Keratinocyte (primary cell): ENCODE measurements at regions not wholly inside any gene's neighbourhood (a gene's known extent, or its start where the extent isn't known, plus 50 kb on each side); places are given as distances from the start of the nearest gene placed in this dataset.

Source experiments
- DNase-seq: peaks from one replicate; pipeline ENCODE4 v3.0.0-alpha.2; 2011; ENCODE audit warnings: low read depth, missing footprints, low spot score
- FAIRE-seq: peaks from 2 replicates; lab custom pipeline; 2011; peaks lifted over from hg19 to GRCh38; lab: Jason Lieb, UNC
- H2AFZ ChIP-seq: 2 replicates; pipeline ENCODE4 v1.6.0; 2012; ENCODE audit warnings: low read length, control low read depth, inconsistent platforms; ENCODE audit not compliant: control insufficient read depth
- H3K27ac ChIP-seq: 2 replicates; pipeline ENCODE4 v1.5.1; 2011; ENCODE audit warnings: low read length; ENCODE audit not compliant: control insufficient read depth, insufficient read depth
- H3K27me3 ChIP-seq: 3 replicates; pipeline ENCODE4 v1.6.0; 2011; ENCODE audit warnings: low read length; ENCODE audit not compliant: control insufficient read depth, insufficient read depth; ENCODE audit errors: extremely low read depth
- H3K36me3 ChIP-seq, 2 experiments: 2 replicates in 1 of 2; 3 replicates in 1 of 2; pipeline ENCODE4 v1.5.1; 2011; ENCODE audit warnings: low read length in 2 of 2, mild to moderate bottlenecking in 1 of 2; ENCODE audit not compliant: control insufficient read depth in 2 of 2, insufficient read depth in 2 of 2; ENCODE audit errors: extremely low read depth in 1 of 2
- H3K4me1 ChIP-seq: 3 replicates; pipeline ENCODE4 v1.5.1; 2011; ENCODE audit warnings: low read length; ENCODE audit not compliant: control insufficient read depth, insufficient read depth; ENCODE audit errors: extremely low read depth
- H3K4me2 ChIP-seq: 3 replicates; pipeline ENCODE4 v1.6.0; 2011; ENCODE audit warnings: low read depth, low read length; ENCODE audit not compliant: control insufficient read depth, insufficient read depth; ENCODE audit errors: extremely low read depth
- H3K4me3 ChIP-seq, 3 experiments: fragments of 200-600 bp in 1 of 3; sonication (generic) in 1 of 3; 2 replicates in 2 of 3; 3 replicates in 1 of 3; pipeline ENCODE4 v1.5.1; 2011 to 2016; ENCODE audit warnings: low read length in 3 of 3, mild to moderate bottlenecking in 3 of 3, control low read depth in 2 of 3, inconsistent platforms in 1 of 3, low read depth in 1 of 3, mixed read lengths in 1 of 3, mixed run types in 1 of 3, moderate library complexity in 1 of 3; ENCODE audit not compliant: control insufficient read depth in 2 of 3, insufficient read depth in 2 of 3; ENCODE audit errors: extremely low read depth in 1 of 3
- H3K79me2 ChIP-seq: 2 replicates; pipeline ENCODE4 v1.6.0; 2012; ENCODE audit warnings: low read length; ENCODE audit not compliant: control insufficient read depth, insufficient read depth
- H3K9ac ChIP-seq: 3 replicates; pipeline ENCODE4 v1.6.0; 2011; ENCODE audit warnings: low read length; ENCODE audit not compliant: control insufficient read depth, insufficient read depth; ENCODE audit errors: extremely low read depth
- H3K9me1 ChIP-seq: 3 replicates; pipeline ENCODE4 v1.6.0; 2011; ENCODE audit warnings: low read length; ENCODE audit not compliant: control insufficient read depth, insufficient read depth; ENCODE audit errors: extremely low read depth
- H3K9me3 ChIP-seq: 2 replicates; pipeline ENCODE4 v1.5.1; 2012; ENCODE audit warnings: low read depth, low read length; ENCODE audit not compliant: control insufficient read depth
- H4K20me1 ChIP-seq: 3 replicates; pipeline ENCODE4 v1.6.0; 2011; ENCODE audit warnings: low read length; ENCODE audit not compliant: control insufficient read depth, insufficient read depth; ENCODE audit errors: extremely low read depth
- EZH2 ChIP-seq: IDR thresholded peaks from one replicate; pipeline ENCODE4 v1.6.1; 2012; ENCODE audit warnings: inconsistent platforms, mild to moderate bottlenecking, low read length, moderate library complexity
- dilution Hi-C: fragments of 300-500 bp; cut with MboI; formaldehyde crosslinking; loops from one replicate; pipeline ENCODE4 v1.7.0; 2020; ENCODE audit warnings: low sequenced_read_pairs; ENCODE audit not compliant: extremely low pct_ligation_motif_present
- TF ChIP-seq, protein P1 (sequence below), 3 experiments: IDR thresholded peaks in 1 of 3; conservative IDR thresholded peaks in 1 of 3; optimal IDR thresholded peaks in 1 of 3; 2 replicates in 2 of 3; 3 replicates in 1 of 3; pipeline versions ENCODE3 to v1.5.1; 2011; ENCODE audit warnings: low read length in 3 of 3, mild to moderate bottlenecking in 3 of 3, moderate library complexity in 2 of 3, control low read depth in 1 of 3, inconsistent platforms in 1 of 3; ENCODE audit not compliant: insufficient read depth in 2 of 3; ENCODE audit errors: extremely low read depth in 1 of 3

DNA sequence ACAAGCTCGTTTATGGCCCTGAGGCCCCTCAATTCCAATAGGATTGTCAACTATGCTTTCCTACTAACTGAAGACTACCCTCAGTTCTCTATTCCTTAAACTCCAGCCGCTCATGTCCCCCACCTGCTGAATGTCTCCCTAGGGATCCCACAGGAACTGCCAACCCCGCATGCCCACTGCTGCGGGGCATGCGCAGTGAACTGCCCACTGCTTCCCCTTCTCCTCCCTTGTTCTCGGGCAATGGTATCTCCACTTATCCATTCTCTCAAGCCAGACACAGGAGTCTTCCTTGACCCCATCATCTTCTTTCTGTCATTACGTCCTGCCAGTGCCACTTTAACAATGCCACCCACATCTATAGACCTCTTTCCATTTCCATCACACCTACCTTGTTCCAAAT is 90.0 kb downstream of the FGF18 start:
- H3K4me3 ChIP-seq = no peak overlapping the region
- no peaks in the 10 kb centered on the region for H3K4me1 ChIP-seq
- FAIRE-seq (no peak), DNase-seq (no peak)
- no peak overlapping the region for H3K4me2 ChIP-seq
- TF ChIP-seq EZH2 = no peak
- TF ChIP-seq, protein P1, sequence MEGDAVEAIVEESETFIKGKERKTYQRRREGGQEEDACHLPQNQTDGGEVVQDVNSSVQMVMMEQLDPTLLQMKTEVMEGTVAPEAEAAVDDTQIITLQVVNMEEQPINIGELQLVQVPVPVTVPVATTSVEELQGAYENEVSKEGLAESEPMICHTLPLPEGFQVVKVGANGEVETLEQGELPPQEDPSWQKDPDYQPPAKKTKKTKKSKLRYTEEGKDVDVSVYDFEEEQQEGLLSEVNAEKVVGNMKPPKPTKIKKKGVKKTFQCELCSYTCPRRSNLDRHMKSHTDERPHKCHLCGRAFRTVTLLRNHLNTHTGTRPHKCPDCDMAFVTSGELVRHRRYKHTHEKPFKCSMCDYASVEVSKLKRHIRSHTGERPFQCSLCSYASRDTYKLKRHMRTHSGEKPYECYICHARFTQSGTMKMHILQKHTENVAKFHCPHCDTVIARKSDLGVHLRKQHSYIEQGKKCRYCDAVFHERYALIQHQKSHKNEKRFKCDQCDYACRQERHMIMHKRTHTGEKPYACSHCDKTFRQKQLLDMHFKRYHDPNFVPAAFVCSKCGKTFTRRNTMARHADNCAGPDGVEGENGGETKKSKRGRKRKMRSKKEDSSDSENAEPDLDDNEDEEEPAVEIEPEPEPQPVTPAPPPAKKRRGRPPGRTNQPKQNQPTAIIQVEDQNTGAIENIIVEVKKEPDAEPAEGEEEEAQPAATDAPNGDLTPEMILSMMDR (optimal IDR thresholded peaks at IDR 0.05 in 1 of 3, IDR thresholded peaks at IDR 0.05 in 1 of 3, conservative IDR thresholded peaks at IDR 0.05 in 1 of 3; ENCODE audit: extremely low read depth in 1 of 3, insufficient read depth in 2 of 3, low read length in 3 of 3) = no peak
- H3K9me3 ChIP-seq = no peaks in the 10 kb centered on the region
- H2AFZ ChIP-seq = no peak overlapping the region
- dilution Hi-C loops = no loop called here
- H4K20me1 ChIP-seq = no peaks in the 10 kb centered on the region
- no peak overlapping the region for H3K27ac ChIP-seq
- H3K27me3 ChIP-seq = peaks cover 3% of the 10 kb centered on the region
- no peaks in the 10 kb centered on the region for H3K36me3 ChIP-seq
- H3K79me2 ChIP-seq = no peaks in the 10 kb centered on the region
- H3K9ac ChIP-seq = no peak overlapping the region
- H3K9me1 ChIP-seq = no peaks in the 10 kb centered on the region

DNA sequence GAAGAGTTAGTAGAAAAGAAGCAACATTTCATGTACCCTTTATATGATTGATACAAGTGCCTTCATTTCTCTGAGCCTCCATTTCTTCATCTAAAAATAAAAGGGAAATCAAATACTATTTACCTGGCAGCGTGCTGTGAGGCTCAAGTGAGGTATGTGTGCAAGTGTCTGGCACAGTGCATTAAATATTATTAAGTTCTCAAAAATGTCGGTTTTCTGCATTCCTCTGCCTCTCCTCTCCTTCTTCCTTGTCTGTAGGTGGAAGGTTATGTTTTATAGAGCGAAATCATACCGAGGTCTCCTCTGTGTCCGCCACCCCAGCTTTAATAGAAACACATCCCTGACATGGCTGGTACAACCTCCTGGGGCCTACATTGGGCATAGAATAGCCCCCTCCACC is 93.0 kb downstream of the FGF18 start:
- H3K4me2 ChIP-seq = no peak overlapping the region
- no peak for DNase-seq
- peaks cover 3% of the 10 kb centered on the region for H3K27me3 ChIP-seq

More for the DNA sequence above, 93.0 kb downstream of the FGF18 start:
- Histone ChIP-seq H3K9ac (no peak overlapping the region), H3K4me3 (no peak overlapping the region), H3K27ac (no peak overlapping the region), H3K79me2 (no peaks in the 10 kb centered on the region), H3K9me3 (no peaks in the 10 kb centered on the region), H4K20me1 (no peaks in the 10 kb centered on the region), H3K36me3 (no peaks in the 10 kb centered on the region), H3K4me1 (no peaks in the 10 kb centered on the region), H2AFZ (no peak overlapping the region), H3K9me1 (no peaks in the 10 kb centered on the region)
- FAIRE-seq = no peak
- TF ChIP-seq EZH2 = no peak
- TF ChIP-seq, protein P1 (optimal IDR thresholded peaks at IDR 0.05 in 1 of 3, IDR thresholded peaks at IDR 0.05 in 1 of 3, conservative IDR thresholded peaks at IDR 0.05 in 1 of 3; ENCODE audit: extremely low read depth in 1 of 3, insufficient read depth in 2 of 3, low read length in 3 of 3) = no peak
- dilution Hi-C loops = no loop called here
